Amygdala (tissue), 56 donors: ENCODE measurements at regions not wholly inside any gene's neighbourhood (a gene's known extent, or its start where the extent isn't known, plus 50 kb on each side); places are given as distances from the start of the nearest gene placed in this dataset.
"Not testable (repeated sequence)": the region's sequence is repeated elsewhere in the genome, so short reads cannot be mapped to it uniquely, and the experiment has no call there.

Experiments
- DNase-seq, 56 donors: peaks; one replicate each; lab custom pipeline; 2025; lab: John Stamatoyannopoulos, UW

GRCh38 chr5:51156222-51156621 is 227.0 kb upstream of the ISL1 start:
- DNase-seq, result no peak

GRCh38 chr5:51156838-51157237 is 226.4 kb upstream of the ISL1 start:
- DNase-seq, result no peak

- no peak for DNase-seq
Measured at GRCh38 chr5:51159164-51159563, 224.1 kb upstream of the ISL1 start.

GRCh38 chr5:51159606-51160005 is 223.6 kb upstream of the ISL1 start:
- no peak for DNase-seq

- DNase-seq, result no peak
Measured at GRCh38 chr5:51162245-51162644, 221.0 kb upstream of the ISL1 start.

- DNase-seq, result not testable (repeated sequence)
Measured at GRCh38 chr5:51165621-51166020, 217.6 kb upstream of the ISL1 start.

GRCh38 chr5:51172903-51173626 is 210.2 kb upstream of the ISL1 start:
- no peak for DNase-seq

GRCh38 chr5:51181208-51181894 is 201.9 kb upstream of the ISL1 start:
- DNase-seq, result no peak

GRCh38 chr5:51185850-51186329 is 197.4 kb upstream of the ISL1 start:
- no peak for DNase-seq

GRCh38 chr5:51188001-51188591 is 195.2 kb upstream of the ISL1 start:
- DNase-seq, result no peak

GRCh38 chr5:51194671-51195070 is 188.6 kb upstream of the ISL1 start:
- no peak for DNase-seq

- no peak for DNase-seq
Measured at GRCh38 chr5:51201024-51201423, 182.2 kb upstream of the ISL1 start.

- DNase-seq, result no peak
Measured at GRCh38 chr5:51201708-51202107, 181.5 kb upstream of the ISL1 start.

GRCh38 chr5:51202161-51202560 is 181.1 kb upstream of the ISL1 start:
- no peak for DNase-seq

GRCh38 chr5:51203598-51203997 is 179.7 kb upstream of the ISL1 start:
- no peak for DNase-seq

- DNase-seq, result no peak
Measured at GRCh38 chr5:51208296-51208695, 175.0 kb upstream of the ISL1 start.

- no peak for DNase-seq
Measured at GRCh38 chr5:51214746-51215145, 168.5 kb upstream of the ISL1 start.

- DNase-seq, result peak in 2 of 56 donors; percentile 3 to 11
Measured at GRCh38 chr5:51225789-51226742, 157.2 kb upstream of the ISL1 start.

- no peak for DNase-seq
Measured at GRCh38 chr5:51227963-51228470, 155.2 kb upstream of the ISL1 start.

GRCh38 chr5:51230336-51230735 is 152.9 kb upstream of the ISL1 start:
- DNase-seq, result no peak
